HFF-Myc (cell line): ENCODE measurements at regions not wholly inside any gene's neighbourhood (a gene's known extent, or its start where the extent isn't known, plus 50 kb on each side); places are given as distances from the start of the nearest gene placed in this dataset.

Experiments used
- DNase-seq: peaks from one replicate; pipeline ENCODE4 v3.0.0-alpha.2; 2011; ENCODE audit warnings: low read depth; ENCODE audit errors: extremely low read depth
- H3K4me3 ChIP-seq: replicated peaks from 2 replicates; pipeline ENCODE4 v1.5.1; 2011; ENCODE audit warnings: low read depth, mild to moderate bottlenecking, control low read depth, low read length
- TF ChIP-seq, protein P1 (sequence below): IDR thresholded peaks from 2 replicates; pipeline ENCODE4 v1.5.1; 2012; ENCODE audit warnings: mild to moderate bottlenecking, low read depth, low read length, control low read depth; ENCODE audit errors: missing control alignments

DNA sequence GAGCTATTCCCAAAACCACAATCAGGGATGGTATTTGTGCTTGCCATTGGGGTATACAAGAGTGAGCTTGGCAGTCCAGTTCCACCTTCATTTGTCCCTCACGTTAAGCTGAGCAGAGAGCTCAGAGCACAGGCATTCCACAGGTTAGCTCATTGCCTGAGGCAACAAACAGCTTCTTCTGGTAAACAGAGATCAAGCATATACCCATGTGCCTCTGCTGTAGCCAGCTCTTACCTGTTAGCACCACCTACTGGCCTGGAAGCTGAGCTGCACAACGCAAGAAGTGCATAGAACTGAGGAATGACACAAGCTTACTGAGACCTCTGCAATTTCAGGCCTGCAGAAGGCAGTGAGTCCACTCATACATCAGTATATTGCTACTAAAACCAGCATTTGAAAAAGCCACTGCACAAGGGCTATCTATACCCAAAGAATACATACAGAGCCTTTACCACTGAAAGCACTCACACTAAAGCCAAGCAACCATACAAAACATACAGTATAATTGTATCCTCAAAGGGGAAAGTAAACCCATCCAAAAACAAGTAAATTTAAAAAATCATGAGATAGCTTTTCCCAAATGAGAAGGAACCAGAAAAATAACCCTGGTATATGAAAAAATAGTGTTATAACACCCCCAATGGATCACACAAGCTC is 258.3 kb upstream of the GABRA2 start:
- no peak for DNase-seq
- no peak overlapping the region for H3K4me3 ChIP-seq
- TF ChIP-seq, protein P1, sequence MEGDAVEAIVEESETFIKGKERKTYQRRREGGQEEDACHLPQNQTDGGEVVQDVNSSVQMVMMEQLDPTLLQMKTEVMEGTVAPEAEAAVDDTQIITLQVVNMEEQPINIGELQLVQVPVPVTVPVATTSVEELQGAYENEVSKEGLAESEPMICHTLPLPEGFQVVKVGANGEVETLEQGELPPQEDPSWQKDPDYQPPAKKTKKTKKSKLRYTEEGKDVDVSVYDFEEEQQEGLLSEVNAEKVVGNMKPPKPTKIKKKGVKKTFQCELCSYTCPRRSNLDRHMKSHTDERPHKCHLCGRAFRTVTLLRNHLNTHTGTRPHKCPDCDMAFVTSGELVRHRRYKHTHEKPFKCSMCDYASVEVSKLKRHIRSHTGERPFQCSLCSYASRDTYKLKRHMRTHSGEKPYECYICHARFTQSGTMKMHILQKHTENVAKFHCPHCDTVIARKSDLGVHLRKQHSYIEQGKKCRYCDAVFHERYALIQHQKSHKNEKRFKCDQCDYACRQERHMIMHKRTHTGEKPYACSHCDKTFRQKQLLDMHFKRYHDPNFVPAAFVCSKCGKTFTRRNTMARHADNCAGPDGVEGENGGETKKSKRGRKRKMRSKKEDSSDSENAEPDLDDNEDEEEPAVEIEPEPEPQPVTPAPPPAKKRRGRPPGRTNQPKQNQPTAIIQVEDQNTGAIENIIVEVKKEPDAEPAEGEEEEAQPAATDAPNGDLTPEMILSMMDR: peak; percentile 28

- no peak overlapping the region for H3K4me3 ChIP-seq
- TF ChIP-seq, protein P1: no peak
- no peak for DNase-seq
These were observed 255.2 kb upstream of the GABRA2 start for GRCh38 chr4:46645126-46645525.
